GM12878 (cell line): ENCODE measurements at regions not wholly inside any gene's neighbourhood (a gene's known extent, or its start where the extent isn't known, plus 50 kb on each side); places are given as distances from the start of the nearest gene placed in this dataset.

Experiments
- ATAC-seq: fragments of 200-7000 bp; cut with Tn5 transposase; 3 replicates; pipeline ENCODE4 v1.9.1; 2020; ENCODE audit warnings: mild to moderate bottlenecking, moderate library complexity
- BruUV-seq: library from RNA; stranded (reverse); fragments of 400-500 nt; replicated peaks from 2 replicates; lab custom pipeline; 2021; lab: Mats Ljungman, UMichigan
- CTCF ChIA-PET: fragments of 300-600 bp; sonication (Branson Sonifier 250); formaldehyde crosslinking; extraction: SDS; loops from one replicate; lab custom pipeline; 2021; ENCODE audit warnings: inconsistent platforms; lab: Yijun Ruan, JAX
- POLR2A ChIA-PET: fragments of 350-600 bp; formaldehyde crosslinking; extraction: SDS; loops from one replicate; lab custom pipeline; 2021; ENCODE audit warnings: inconsistent platforms; lab: Charles Lee
- RAD21 ChIA-PET: fragments of 300-600 bp; sonication (Branson Sonifier 250); formaldehyde crosslinking; loops from one replicate; lab custom pipeline; 2023; ENCODE audit warnings: antibody characterized with exemption; ENCODE audit not compliant: unreplicated experiment; lab: Charles Lee
- SMC1A ChIA-PET: fragments of 300-600 bp; sonication (Branson Sonifier 250); formaldehyde crosslinking; loops from one replicate; lab custom pipeline; 2023; ENCODE audit not compliant: unreplicated experiment, uncharacterized antibody; lab: Charles Lee
- DNase-seq: peaks from one replicate; pipeline ENCODE4 v3.0.0-alpha.2; 2011; ENCODE audit warnings: low read depth, low spot score
- FAIRE-seq: peaks from 3 replicates; lab custom pipeline; 2011; peaks lifted over from hg19 to GRCh38; lab: Jason Lieb, UNC
- H2AFZ ChIP-seq: 2 replicates; pipeline ENCODE4 v1.6.0; 2011; ENCODE audit warnings: low read depth, low read length, control low read depth; ENCODE audit not compliant: control insufficient read depth
- H3K27ac ChIP-seq: 2 replicates; pipeline ENCODE4 v1.5.1; 2011; ENCODE audit warnings: control low read depth; ENCODE audit not compliant: control insufficient read depth, insufficient read depth
- H3K27me3 ChIP-seq, 2 experiments: replicated peaks in 1 of 2; 2 replicates each; pipeline versions ENCODE4 v1.6.0 to v1.6.1; 2011; ENCODE audit warnings: low read length in 1 of 2; ENCODE audit not compliant: control insufficient read depth in 2 of 2, insufficient read depth in 2 of 2
- H3K36me3 ChIP-seq, 2 experiments: 2 replicates each; pipeline ENCODE4 v1.5.1; 2011; ENCODE audit warnings: low read length in 1 of 2; ENCODE audit not compliant: control insufficient read depth in 2 of 2, insufficient read depth in 2 of 2
- H3K4me1 ChIP-seq: 2 replicates; pipeline ENCODE4 v1.6.1; 2011; ENCODE audit warnings: mild to moderate bottlenecking, low read length, moderate library complexity, mixed read lengths; ENCODE audit not compliant: control insufficient read depth, insufficient read depth
- H3K4me2 ChIP-seq: 2 replicates; pipeline ENCODE4 v1.6.0; 2011; ENCODE audit warnings: control low read depth; ENCODE audit not compliant: control insufficient read depth, insufficient read depth
- H3K4me3 ChIP-seq: fragments of 200-600 bp; sonication (generic); 2 replicates; pipeline ENCODE4 v1.5.1; 2016
- H3K79me2 ChIP-seq: 2 replicates; pipeline ENCODE4 v1.6.0; 2011; ENCODE audit warnings: low read length; ENCODE audit not compliant: control insufficient read depth, insufficient read depth
- H3K9ac ChIP-seq: 2 replicates; pipeline ENCODE4 v1.8.0; 2011; ENCODE audit warnings: low read length, control low read depth, mixed read lengths; ENCODE audit not compliant: control insufficient read depth, insufficient read depth
- H3K9me3 ChIP-seq: replicated peaks from 3 replicates; pipeline ENCODE4 v1.5.1; 2011; ENCODE audit warnings: mild to moderate bottlenecking, low read length; ENCODE audit not compliant: control insufficient read depth, insufficient read depth
- H4K20me1 ChIP-seq: 2 replicates; pipeline ENCODE4 v1.6.0; 2011; ENCODE audit not compliant: control insufficient read depth, insufficient read depth
- GATAD2B ChIP-seq: fragments of 450-650 bp; conservative IDR thresholded peaks from 2 replicates; pipeline ENCODE4 v1.6.1; 2017; ENCODE audit warnings: low read depth, mild to moderate bottlenecking, moderate library complexity
- MYB ChIP-seq: fragments of 150-350 bp; IDR thresholded peaks from 2 replicates; pipeline ENCODE4 v1.6.1; 2014; ENCODE audit warnings: mild to moderate bottlenecking, low read depth, low read length, borderline replicate concordance
- NFIC ChIP-seq: IDR thresholded peaks from 2 replicates; pipeline ENCODE4 v1.6.1; 2012; ENCODE audit warnings: low read depth, mild to moderate bottlenecking, inconsistent platforms, low read length, moderate library complexity
- SREBF1 ChIP-seq: IDR thresholded peaks from 2 replicates; pipeline ENCODE4 v1.6.1; 2012; ENCODE audit warnings: mild to moderate bottlenecking, low read length
- WGBS: methylation state at CpG from one replicate; pipeline ENCODE4 v1.1.6; 2016; ENCODE audit warnings: low lambda C conversion rate; ENCODE audit not compliant: insufficient replicate concordance, insufficient coverage; ENCODE audit errors: missing lambda C conversion rate; 5-methylcytosine and 5-hydroxymethylcytosine counted together
- in situ Hi-C: fragments of 300-500 bp; cut with MboI; formaldehyde crosslinking; loops from 9 replicates; pipeline ENCODE4 v1.14.3; 2018; ENCODE audit warnings: mixed read lengths
- intact Hi-C: fragments of 100-400 bp; cut with micrococcal nuclease; formaldehyde crosslinking; loops from one replicate; pipeline ENCODE4 v1.14.2; 2022; ENCODE audit not compliant: unreplicated experiment
- TF ChIP-seq, protein P1 (sequence below): IDR thresholded peaks from 2 replicates; pipeline ENCODE4 v1.6.1; 2011; ENCODE audit warnings: low read depth, mild to moderate bottlenecking, low read length, moderate library complexity, borderline replicate concordance; ENCODE audit errors: extremely low read depth
- TF ChIP-seq, protein P2 (sequence below): fragments of 150-350 bp; IDR thresholded peaks from 2 replicates; pipeline ENCODE4 v1.6.1; 2014; ENCODE audit warnings: mild to moderate bottlenecking, low read depth, low read length
- TF ChIP-seq, protein P3 (sequence below): IDR thresholded peaks from 2 replicates; pipeline ENCODE4 v1.6.1; 2012; ENCODE audit warnings: low read depth, low read length, improper control_type of control experiment

DNA sequence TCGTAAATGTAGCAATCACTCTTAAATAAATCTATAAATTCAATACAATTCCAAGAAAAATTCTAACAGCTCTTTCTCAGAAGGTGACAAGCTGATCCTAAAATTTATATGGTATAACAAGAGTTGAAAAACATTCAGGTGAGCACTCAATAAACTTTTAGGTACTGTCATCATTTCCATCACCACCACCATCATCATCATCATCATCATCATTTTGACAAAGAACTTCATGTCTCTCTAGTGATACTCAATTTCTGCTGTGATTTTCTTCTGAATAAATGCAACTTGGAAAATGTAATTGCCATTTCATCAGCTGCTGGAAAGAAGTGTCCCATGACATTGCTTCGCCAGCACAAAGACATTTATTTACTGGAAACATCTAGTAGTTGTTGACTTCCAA, 222.9 kb upstream of the IRX5 start:
- ChIA-PET CTCF (no interaction called here), RAD21 (no interaction called here), POLR2A (no interaction called here), SMC1A (no interaction called here)
- FAIRE-seq (no peak), ATAC-seq (no peak), DNase-seq (no peak)
- intact Hi-C loops (no loop called here), in situ Hi-C loops (no loop called here)
- WGBS = 9% methylated on average over 2 of the region's 2 CpGs
- no peak overlapping the region for H3K9ac ChIP-seq
- no peak overlapping the region for H2AFZ ChIP-seq
- TF ChIP-seq SREBF1 (no peak), GATAD2B (no peak), MYB (no peak), NFIC (no peak)
- TF ChIP-seq, protein P1, sequence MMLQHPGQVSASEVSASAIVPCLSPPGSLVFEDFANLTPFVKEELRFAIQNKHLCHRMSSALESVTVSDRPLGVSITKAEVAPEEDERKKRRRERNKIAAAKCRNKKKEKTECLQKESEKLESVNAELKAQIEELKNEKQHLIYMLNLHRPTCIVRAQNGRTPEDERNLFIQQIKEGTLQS = no peak
- TF ChIP-seq, protein P2, sequence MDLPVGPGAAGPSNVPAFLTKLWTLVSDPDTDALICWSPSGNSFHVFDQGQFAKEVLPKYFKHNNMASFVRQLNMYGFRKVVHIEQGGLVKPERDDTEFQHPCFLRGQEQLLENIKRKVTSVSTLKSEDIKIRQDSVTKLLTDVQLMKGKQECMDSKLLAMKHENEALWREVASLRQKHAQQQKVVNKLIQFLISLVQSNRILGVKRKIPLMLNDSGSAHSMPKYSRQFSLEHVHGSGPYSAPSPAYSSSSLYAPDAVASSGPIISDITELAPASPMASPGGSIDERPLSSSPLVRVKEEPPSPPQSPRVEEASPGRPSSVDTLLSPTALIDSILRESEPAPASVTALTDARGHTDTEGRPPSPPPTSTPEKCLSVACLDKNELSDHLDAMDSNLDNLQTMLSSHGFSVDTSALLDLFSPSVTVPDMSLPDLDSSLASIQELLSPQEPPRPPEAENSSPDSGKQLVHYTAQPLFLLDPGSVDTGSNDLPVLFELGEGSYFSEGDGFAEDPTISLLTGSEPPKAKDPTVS = no peak
- TF ChIP-seq, protein P3, sequence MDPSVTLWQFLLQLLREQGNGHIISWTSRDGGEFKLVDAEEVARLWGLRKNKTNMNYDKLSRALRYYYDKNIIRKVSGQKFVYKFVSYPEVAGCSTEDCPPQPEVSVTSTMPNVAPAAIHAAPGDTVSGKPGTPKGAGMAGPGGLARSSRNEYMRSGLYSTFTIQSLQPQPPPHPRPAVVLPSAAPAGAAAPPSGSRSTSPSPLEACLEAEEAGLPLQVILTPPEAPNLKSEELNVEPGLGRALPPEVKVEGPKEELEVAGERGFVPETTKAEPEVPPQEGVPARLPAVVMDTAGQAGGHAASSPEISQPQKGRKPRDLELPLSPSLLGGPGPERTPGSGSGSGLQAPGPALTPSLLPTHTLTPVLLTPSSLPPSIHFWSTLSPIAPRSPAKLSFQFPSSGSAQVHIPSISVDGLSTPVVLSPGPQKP = no peak
- no peak overlapping the region for H3K4me2 ChIP-seq
- no peak overlapping the region for H3K27ac ChIP-seq
- BruUV-seq = no TSS peak
- H3K27me3 ChIP-seq = no peaks in the 10 kb centered on the region
- no peaks in the 10 kb centered on the region for H3K9me3 ChIP-seq
- no peak overlapping the region for H3K4me3 ChIP-seq
- no peaks in the 10 kb centered on the region for H3K36me3 ChIP-seq
- no peaks in the 10 kb centered on the region for H3K4me1 ChIP-seq
- no peaks in the 10 kb centered on the region for H4K20me1 ChIP-seq
- H3K79me2 ChIP-seq = no peaks in the 10 kb centered on the region
